Transverse colon (tissue), 4 donors: ENCODE measurements at regions not wholly inside any gene's neighbourhood (a gene's known extent, or its start where the extent isn't known, plus 50 kb on each side); places are given as distances from the start of the nearest gene placed in this dataset.

ENCODE experiments used
- DNase-seq: peaks from one replicate; pipeline ENCODE4 v3.0.0-alpha.2; 2019
- H3K27ac ChIP-seq, 4 donors: fragments of 200-600 bp; sonication (generic); 2 replicates each; pipeline ENCODE4 v1.5.1; 2016 to 2018; ENCODE audit warnings: inconsistent platforms in 4 of 4
- H3K27me3 ChIP-seq: fragments of 200-600 bp; sonication (generic); 2 replicates; pipeline ENCODE4 v1.5.1; 2017; ENCODE audit warnings: inconsistent platforms
- H3K36me3 ChIP-seq, 4 donors: fragments of 200-600 bp; sonication (generic); 2 replicates each; pipeline ENCODE4 v1.5.1; 2017 to 2019; ENCODE audit warnings: inconsistent platforms in 4 of 4
- H3K4me1 ChIP-seq, 4 donors: fragments of 200-600 bp; sonication (generic); 2 replicates each; pipeline ENCODE4 v1.5.1; 2017 to 2020; ENCODE audit warnings: inconsistent platforms in 4 of 4
- H3K4me3 ChIP-seq, 4 donors: fragments of 200-600 bp; sonication (generic); 1 replicate in 1 of 4; 2 replicates in 3 of 4; pipeline versions ENCODE4 v1.5.1 to v1.6.1; 2017 to 2019; ENCODE audit warnings: inconsistent platforms in 4 of 4
- H3K9me3 ChIP-seq, 2 donors: fragments of 200-600 bp; sonication (generic); 2 replicates each; pipeline ENCODE4 v1.5.1; 2017 to 2019; ENCODE audit warnings: inconsistent platforms in 2 of 2
- CTCF ChIP-seq, 5 experiments: fragments of 200-600 bp in 3 of 5; fragments of 450-650 bp in 2 of 5; sonication (generic) in 3 of 5; IDR thresholded peaks; 1 replicate in 2 of 5; 2 replicates in 3 of 5; pipeline ENCODE4 v1.5.1; 2016 to 2017; ENCODE audit warnings: antibody characterized with exemption in 5 of 5, inconsistent platforms in 3 of 5, mild to moderate bottlenecking in 2 of 5, moderate library complexity in 1 of 5
- EP300 ChIP-seq: sonication (generic); formaldehyde crosslinking; IDR thresholded peaks from one replicate; pipeline ENCODE4 v1.6.1; 2017; ENCODE audit warnings: antibody characterized with exemption, low read depth
- POLR2A ChIP-seq: fragments of 450-650 bp; IDR thresholded peaks from one replicate; pipeline ENCODE4 v1.6.1; 2016; ENCODE audit warnings: antibody characterized with exemption, mild to moderate bottlenecking, moderate library complexity
- POLR2AphosphoS5 ChIP-seq, 3 donors: sonication (generic); formaldehyde crosslinking; IDR thresholded peaks; one replicate each; pipeline ENCODE4 v1.6.1; 2016; ENCODE audit warnings: antibody characterized with exemption in 3 of 3
- WGBS, 2 donors: methylation state at CpG; one replicate each; pipeline ENCODE4 v1.1.5; 2018; ENCODE audit warnings: low coverage in 1 of 2; 5-methylcytosine and 5-hydroxymethylcytosine counted together
- in situ Hi-C, 4 donors: fragments of 200-750 bp; cut with MboI; loops; one replicate each; pipeline versions ENCODE4 v1.15.0 to v1.15.1; 2017; ENCODE audit warnings: low sequenced_read_pairs in 3 of 4, low pct_ligation_motif_present in 1 of 4, low pct_unique_long_range_greater_than_20kb in 1 of 4
- intact Hi-C: fragments of 100-400 bp; cut with DNase I; formaldehyde crosslinking; loops from one replicate; pipeline ENCODE4 v1.15.1; 2023; ENCODE audit warnings: low total_unique reads

- in situ Hi-C loops (no loop called here), intact Hi-C loops (no loop called here)
- 70 to 89% methylated on average over 1 of the region's 1 CpG for WGBS, 2 donors
Measured at GRCh38 chr2:46246790-46247189, 50.4 kb upstream of the EPAS1 start.

More at GRCh38 chr2:46246790-46247189, 50.4 kb upstream of the EPAS1 start:
- TF ChIP-seq EP300 (no peak), POLR2AphosphoS5 (IDR thresholded peaks at IDR 0.05) (no peak), CTCF (IDR thresholded peaks at IDR 0.05) (no peak), POLR2A (no peak)
- no peak overlapping the region for H3K4me3 ChIP-seq
- no peak for DNase-seq
- H3K27ac ChIP-seq = no peak overlapping the region
- H3K9me3 ChIP-seq = peaks cover 3 to 7% of the 10 kb centered on the region in 2 donors
- H3K36me3 ChIP-seq = no peaks in the 10 kb centered on the region
- no peaks in the 10 kb centered on the region for H3K4me1 ChIP-seq
- H3K27me3 ChIP-seq = no peaks in the 10 kb centered on the region
